ENCODE measurements at regions not wholly inside any gene's neighbourhood (a gene's known extent, or its start where the extent isn't known, plus 50 kb on each side); places are given as distances from the start of the nearest gene placed in this dataset.
"Not testable (repeated sequence)": the region's sequence is repeated elsewhere in the genome, so short reads cannot be mapped to it uniquely, and the experiment has no call there.

DNA sequence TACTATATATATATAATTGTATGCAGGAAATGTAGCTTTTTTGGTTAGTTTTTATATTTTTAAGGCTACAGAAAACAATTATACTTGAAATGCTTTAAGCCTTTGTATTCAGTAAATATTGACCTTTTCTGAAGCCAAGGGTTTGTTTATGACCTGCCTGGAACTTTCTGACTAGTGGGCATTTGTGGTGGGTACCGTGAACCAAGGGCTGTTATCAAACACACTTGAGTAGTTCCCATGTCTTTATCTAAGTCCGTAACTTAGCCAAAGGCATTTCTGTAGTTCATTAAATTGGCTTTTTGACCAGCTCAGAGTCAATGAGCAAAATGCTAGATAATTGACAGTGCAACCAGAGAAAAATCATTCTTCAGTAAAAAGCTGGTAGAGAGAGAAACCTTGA is 1444.2 kb upstream of the SLC10A2 start:
- H3K27ac ChIP-seq = no peak overlapping the region
- H3K27me3 ChIP-seq (ENCODE audit: insufficient read depth, low read depth, severe bottlenecking) = no peaks in the 10 kb centered on the region
- DNase-seq = no peak
- no peaks in the 10 kb centered on the region for H3K9me3 ChIP-seq (ENCODE audit: severe bottlenecking)
- no peaks in the 10 kb centered on the region for H3K36me3 ChIP-seq
- no peak overlapping the region for H3K4me3 ChIP-seq (ENCODE audit: low read depth, low read length)
- TF ChIP-seq, protein P1, sequence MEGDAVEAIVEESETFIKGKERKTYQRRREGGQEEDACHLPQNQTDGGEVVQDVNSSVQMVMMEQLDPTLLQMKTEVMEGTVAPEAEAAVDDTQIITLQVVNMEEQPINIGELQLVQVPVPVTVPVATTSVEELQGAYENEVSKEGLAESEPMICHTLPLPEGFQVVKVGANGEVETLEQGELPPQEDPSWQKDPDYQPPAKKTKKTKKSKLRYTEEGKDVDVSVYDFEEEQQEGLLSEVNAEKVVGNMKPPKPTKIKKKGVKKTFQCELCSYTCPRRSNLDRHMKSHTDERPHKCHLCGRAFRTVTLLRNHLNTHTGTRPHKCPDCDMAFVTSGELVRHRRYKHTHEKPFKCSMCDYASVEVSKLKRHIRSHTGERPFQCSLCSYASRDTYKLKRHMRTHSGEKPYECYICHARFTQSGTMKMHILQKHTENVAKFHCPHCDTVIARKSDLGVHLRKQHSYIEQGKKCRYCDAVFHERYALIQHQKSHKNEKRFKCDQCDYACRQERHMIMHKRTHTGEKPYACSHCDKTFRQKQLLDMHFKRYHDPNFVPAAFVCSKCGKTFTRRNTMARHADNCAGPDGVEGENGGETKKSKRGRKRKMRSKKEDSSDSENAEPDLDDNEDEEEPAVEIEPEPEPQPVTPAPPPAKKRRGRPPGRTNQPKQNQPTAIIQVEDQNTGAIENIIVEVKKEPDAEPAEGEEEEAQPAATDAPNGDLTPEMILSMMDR (IDR thresholded peaks at IDR 0.05; ENCODE audit: low read depth, low read length) = no peak

- not testable (repeated sequence) for H3K27ac ChIP-seq; H3K9me3 ChIP-seq (ENCODE audit: severe bottlenecking); H3K36me3 ChIP-seq; H3K4me3 ChIP-seq (ENCODE audit: low read depth, low read length); H3K27me3 ChIP-seq (ENCODE audit: insufficient read depth, low read depth, severe bottlenecking); DNase-seq
These were observed 1427.3 kb upstream of the SLC10A2 start for GRCh38 chr13:104493502-104493901.

DNA sequence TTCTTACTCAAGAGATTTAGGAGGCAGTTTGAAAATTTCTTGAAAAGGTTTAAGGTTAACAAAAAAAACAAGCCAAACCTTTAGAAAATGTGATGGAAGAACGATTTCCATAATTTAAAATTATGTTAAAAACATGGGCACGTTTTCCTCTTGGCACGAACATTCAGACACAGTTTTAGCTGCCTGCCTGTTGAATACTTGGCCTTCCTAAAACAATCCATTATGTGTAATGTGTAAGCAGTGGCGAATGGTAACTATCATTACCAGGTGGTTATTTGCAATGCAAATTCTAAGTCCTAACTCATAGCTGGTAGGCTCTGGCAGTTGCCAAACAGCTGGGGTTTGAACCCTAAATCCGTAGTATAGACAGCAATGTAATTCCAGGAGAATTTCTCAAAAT is 1425.7 kb upstream of the SLC10A2 start:
- TF ChIP-seq, protein P1 (IDR thresholded peaks at IDR 0.05; ENCODE audit: low read depth, low read length) = no peak
- DNase-seq = no peak
- H3K36me3 ChIP-seq = no peaks in the 10 kb centered on the region

GRCh38 chr13:104487006-104487405 is 1420.8 kb upstream of the SLC10A2 start:
- Histone ChIP-seq H3K9me3 (ENCODE audit: severe bottlenecking) (no peaks in the 10 kb centered on the region), H3K36me3 (no peaks in the 10 kb centered on the region), H3K27ac (no peak overlapping the region), H3K4me3 (ENCODE audit: low read depth, low read length) (no peak overlapping the region), H3K27me3 (ENCODE audit: insufficient read depth, low read depth, severe bottlenecking) (no peaks in the 10 kb centered on the region)
- TF ChIP-seq, protein P1 (IDR thresholded peaks at IDR 0.05; ENCODE audit: low read depth, low read length) = no peak
- no peak for DNase-seq

More for the DNA sequence above, 1425.7 kb upstream of the SLC10A2 start:
- H3K27ac ChIP-seq = no peak overlapping the region
- H3K27me3 ChIP-seq (ENCODE audit: insufficient read depth, low read depth, severe bottlenecking) = no peaks in the 10 kb centered on the region
- no peak overlapping the region for H3K4me3 ChIP-seq (ENCODE audit: low read depth, low read length)
- H3K9me3 ChIP-seq (ENCODE audit: severe bottlenecking) = no peaks in the 10 kb centered on the region

GRCh38 chr13:104485571-104485970 is 1419.4 kb upstream of the SLC10A2 start:
- no peaks in the 10 kb centered on the region for H3K36me3 ChIP-seq
- H3K27ac ChIP-seq = no peak overlapping the region
- H3K4me3 ChIP-seq (ENCODE audit: low read depth, low read length) = no peak overlapping the region
- no peak for DNase-seq
- TF ChIP-seq, protein P1 (IDR thresholded peaks at IDR 0.05; ENCODE audit: low read depth, low read length) = no peak
- H3K9me3 ChIP-seq (ENCODE audit: severe bottlenecking) = no peaks in the 10 kb centered on the region
- no peaks in the 10 kb centered on the region for H3K27me3 ChIP-seq (ENCODE audit: insufficient read depth, low read depth, severe bottlenecking)

DNA sequence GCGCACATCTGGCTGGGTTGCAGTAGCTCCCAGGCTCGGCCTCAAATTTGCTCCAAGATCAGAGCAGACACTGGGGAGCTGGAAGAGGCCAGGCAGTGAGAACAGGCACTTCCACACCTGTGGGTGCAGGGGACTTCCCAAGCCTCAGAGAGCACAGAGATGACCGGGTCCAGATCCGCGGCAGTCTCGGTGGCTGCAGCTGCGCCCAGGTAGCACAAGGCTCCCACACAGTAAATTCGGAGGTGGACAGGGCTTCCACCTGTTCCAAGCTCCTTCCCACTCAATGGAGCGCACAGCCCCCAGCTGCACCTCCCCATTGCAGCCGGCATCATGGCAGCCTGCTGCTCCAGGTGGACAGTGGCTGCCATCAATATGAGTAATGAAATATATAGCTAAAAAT is 1417.4 kb upstream of the SLC10A2 start:
- Histone ChIP-seq H3K27me3 (ENCODE audit: insufficient read depth, low read depth, severe bottlenecking) (no peaks in the 10 kb centered on the region), H3K27ac (no peak overlapping the region), H3K9me3 (ENCODE audit: severe bottlenecking) (peaks cover 4% of the 10 kb centered on the region), H3K36me3 (no peaks in the 10 kb centered on the region), H3K4me3 (ENCODE audit: low read depth, low read length) (no peak overlapping the region)
- DNase-seq = no peak
- TF ChIP-seq, protein P1 (IDR thresholded peaks at IDR 0.05; ENCODE audit: low read depth, low read length) = no peak
